ENCODE measurements at regions not wholly inside any gene's neighbourhood (a gene's known extent, or its start where the extent isn't known, plus 50 kb on each side); places are given as distances from the start of the nearest gene placed in this dataset.
"Not testable (repeated sequence)": the region's sequence is repeated elsewhere in the genome, so short reads cannot be mapped to it uniquely, and the experiment has no call there.

- intact Hi-C loops (cut with micrococcal nuclease; ENCODE audit: unreplicated experiment) = no loop called here
- ChIA-PET POLR2A (ENCODE audit: unreplicated experiment) (no interaction called here), CTCF (no interaction called here)
- Histone ChIP-seq H3K27me3 (ENCODE audit: insufficient read depth, low read depth) (no peaks in the 10 kb centered on the region), H3F3A (ENCODE audit: insufficient read depth, low read depth) (no peaks in the 10 kb centered on the region), H4K20me1 (ENCODE audit: insufficient read depth) (no peaks in the 10 kb centered on the region), H3K36me3 (ENCODE audit: low read depth) (no peaks in the 10 kb centered on the region), H2AFZ (no peak overlapping the region), H3K79me2 (ENCODE audit: low read depth) (no peaks in the 10 kb centered on the region), H3K4me2 (peak overlapping the region; percentile 65; the same call in 1 of the 2 replicates), H3K9me2 (ENCODE audit: insufficient read depth) (no peaks in the 10 kb centered on the region), H3K27ac (no peak overlapping the region), H3K9me3 (ENCODE audit: insufficient read depth, low read depth) (no peaks in the 10 kb centered on the region), H3K4me1 (replicated peaks; ENCODE audit: insufficient read depth) (no peaks in the 10 kb centered on the region), H3K4me3 (peak overlapping the region; percentile 50; the same call in 1 of the 2 replicates)
- no peak for TF ChIP-seq CTCF (conservative IDR thresholded peaks at IDR 0.05)
- TF ChIP-seq EZH2 (IDR thresholded peaks at IDR 0.05; ENCODE audit: low read depth) = no peak
- no peak for DNase-seq
- BruUV-seq (replicated peaks) = no TSS peak
Observed at GRCh38 chr9:29449306-29449705, 1876.0 kb upstream of the C9orf72 start.

GRCh38 chr9:29450343-29450875 lies 1877.1 kb upstream of the C9orf72 start:
- Histone ChIP-seq H3K4me2 (peak overlapping the region; percentile 65), H2AFZ (peak overlapping the region; percentile 76), H3K4me3 (peak overlapping the region; percentile 50; the same call in 1 of the 2 replicates)
- POLR2A ChIA-PET (ENCODE audit: unreplicated experiment); H4K20me1 ChIP-seq (ENCODE audit: insufficient read depth); H3F3A ChIP-seq (ENCODE audit: insufficient read depth, low read depth); H3K27me3 ChIP-seq (ENCODE audit: insufficient read depth, low read depth); H3K4me1 ChIP-seq (replicated peaks; ENCODE audit: insufficient read depth); H3K79me2 ChIP-seq (ENCODE audit: low read depth); CTCF ChIA-PET; H3K36me3 ChIP-seq (ENCODE audit: low read depth); intact Hi-C loops (cut with micrococcal nuclease; ENCODE audit: unreplicated experiment); H3K9me2 ChIP-seq (ENCODE audit: insufficient read depth); H3K9me3 ChIP-seq (ENCODE audit: insufficient read depth, low read depth); BruUV-seq (replicated peaks); H3K27ac ChIP-seq: not testable (repeated sequence)
- DNase-seq = peak in 1 of 2 experiments; percentile 15

- no peak overlapping the region for H2AFZ ChIP-seq
- CTCF ChIA-PET = no interaction called here
- H3K4me1 ChIP-seq (replicated peaks; ENCODE audit: insufficient read depth) = no peaks in the 10 kb centered on the region
- no peaks in the 10 kb centered on the region for H3K27me3 ChIP-seq (ENCODE audit: insufficient read depth, low read depth)
- no peak overlapping the region for H3K4me3 ChIP-seq
- POLR2A ChIA-PET (ENCODE audit: unreplicated experiment) = no interaction called here
- H3K9me2 ChIP-seq (ENCODE audit: insufficient read depth) = no peaks in the 10 kb centered on the region
- no peak overlapping the region for H3K27ac ChIP-seq
- H4K20me1 ChIP-seq (ENCODE audit: insufficient read depth) = no peaks in the 10 kb centered on the region
- DNase-seq = no peak
- no peaks in the 10 kb centered on the region for H3K9me3 ChIP-seq (ENCODE audit: insufficient read depth, low read depth)
- BruUV-seq (replicated peaks) = no TSS peak
- no peaks in the 10 kb centered on the region for H3K36me3 ChIP-seq (ENCODE audit: low read depth)
- H3K4me2 ChIP-seq = no peak overlapping the region
- H3F3A ChIP-seq (ENCODE audit: insufficient read depth, low read depth) = no peaks in the 10 kb centered on the region
- TF ChIP-seq CTCF (conservative IDR thresholded peaks at IDR 0.05) = no peak
- no peak for TF ChIP-seq EZH2 (IDR thresholded peaks at IDR 0.05; ENCODE audit: low read depth)
- H3K79me2 ChIP-seq (ENCODE audit: low read depth) = no peaks in the 10 kb centered on the region
- intact Hi-C loops (cut with micrococcal nuclease; ENCODE audit: unreplicated experiment) = no loop called here
Observed at GRCh38 chr9:29456940-29457339, 1883.7 kb upstream of the C9orf72 start.

GRCh38 chr9:29475471-29475870 lies 1902.2 kb upstream of the C9orf72 start:
- TF ChIP-seq EZH2 (IDR thresholded peaks at IDR 0.05; ENCODE audit: low read depth) (no peak), CTCF (conservative IDR thresholded peaks at IDR 0.05) (no peak)
- Histone ChIP-seq H3K79me2 (ENCODE audit: low read depth) (no peaks in the 10 kb centered on the region), H3K4me1 (replicated peaks; ENCODE audit: insufficient read depth) (no peaks in the 10 kb centered on the region), H3K36me3 (ENCODE audit: low read depth) (no peaks in the 10 kb centered on the region), H3K27me3 (ENCODE audit: insufficient read depth, low read depth) (no peaks in the 10 kb centered on the region), H3F3A (ENCODE audit: insufficient read depth, low read depth) (no peaks in the 10 kb centered on the region), H3K9me2 (ENCODE audit: insufficient read depth) (no peaks in the 10 kb centered on the region), H3K9me3 (ENCODE audit: insufficient read depth, low read depth) (no peaks in the 10 kb centered on the region), H3K4me2 (no peak overlapping the region), H3K27ac (no peak overlapping the region), H3K4me3 (no peak overlapping the region), H2AFZ (no peak overlapping the region), H4K20me1 (ENCODE audit: insufficient read depth) (no peaks in the 10 kb centered on the region)
- intact Hi-C loops (cut with micrococcal nuclease; ENCODE audit: unreplicated experiment) = no loop called here
- no TSS peak for BruUV-seq (replicated peaks)
- CTCF ChIA-PET = no interaction called here
- DNase-seq = no peak
- POLR2A ChIA-PET (ENCODE audit: unreplicated experiment) = no interaction called here

Measured in PC-9 (cell line).